Body of pancreas (tissue), 4 donors: ENCODE measurements at regions not wholly inside any gene's neighbourhood (a gene's known extent, or its start where the extent isn't known, plus 50 kb on each side); places are given as distances from the start of the nearest gene placed in this dataset.

Source experiments
- POLR2A ChIP-seq, 3 donors: fragments of 450-650 bp; IDR thresholded peaks; one replicate each; pipeline ENCODE4 v1.6.1; 2016; ENCODE audit warnings: antibody characterized with exemption in 3 of 3, mild to moderate bottlenecking in 2 of 3
- TF ChIP-seq, protein P1 (sequence below), 7 experiments: fragments of 450-650 bp in 4 of 7; fragments of 200-600 bp in 3 of 7; sonication (generic) in 3 of 7; IDR thresholded peaks; one replicate each; pipeline ENCODE4 v1.5.1; 2016 to 2019; ENCODE audit warnings: antibody characterized with exemption in 7 of 7

DNA sequence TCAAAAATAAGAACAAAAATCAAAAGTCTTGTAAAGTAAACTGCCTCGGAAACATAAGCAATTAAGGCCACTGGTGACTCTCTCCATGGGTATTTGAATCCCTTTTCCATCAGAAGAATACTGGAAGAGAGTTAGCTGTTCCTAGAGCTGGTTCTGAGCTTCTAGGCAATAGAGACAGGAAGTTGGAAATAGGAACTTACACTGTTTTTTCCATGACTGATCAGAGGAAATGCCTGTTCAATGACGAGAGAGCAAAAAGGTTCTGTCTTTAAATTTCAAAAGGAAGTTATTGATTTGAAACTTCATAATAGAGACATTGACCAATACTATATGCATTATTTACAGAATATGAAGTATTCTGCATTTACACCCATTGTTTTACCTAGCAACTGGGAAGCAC lies 503.5 kb upstream of the ARX start:
- TF ChIP-seq, protein P1, sequence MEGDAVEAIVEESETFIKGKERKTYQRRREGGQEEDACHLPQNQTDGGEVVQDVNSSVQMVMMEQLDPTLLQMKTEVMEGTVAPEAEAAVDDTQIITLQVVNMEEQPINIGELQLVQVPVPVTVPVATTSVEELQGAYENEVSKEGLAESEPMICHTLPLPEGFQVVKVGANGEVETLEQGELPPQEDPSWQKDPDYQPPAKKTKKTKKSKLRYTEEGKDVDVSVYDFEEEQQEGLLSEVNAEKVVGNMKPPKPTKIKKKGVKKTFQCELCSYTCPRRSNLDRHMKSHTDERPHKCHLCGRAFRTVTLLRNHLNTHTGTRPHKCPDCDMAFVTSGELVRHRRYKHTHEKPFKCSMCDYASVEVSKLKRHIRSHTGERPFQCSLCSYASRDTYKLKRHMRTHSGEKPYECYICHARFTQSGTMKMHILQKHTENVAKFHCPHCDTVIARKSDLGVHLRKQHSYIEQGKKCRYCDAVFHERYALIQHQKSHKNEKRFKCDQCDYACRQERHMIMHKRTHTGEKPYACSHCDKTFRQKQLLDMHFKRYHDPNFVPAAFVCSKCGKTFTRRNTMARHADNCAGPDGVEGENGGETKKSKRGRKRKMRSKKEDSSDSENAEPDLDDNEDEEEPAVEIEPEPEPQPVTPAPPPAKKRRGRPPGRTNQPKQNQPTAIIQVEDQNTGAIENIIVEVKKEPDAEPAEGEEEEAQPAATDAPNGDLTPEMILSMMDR (IDR thresholded peaks at IDR 0.05): no peak
- TF ChIP-seq POLR2A (IDR thresholded peaks at IDR 0.05): no peak
